ENCODE measurements at regions not wholly inside any gene's neighbourhood (a gene's known extent, or its start where the extent isn't known, plus 50 kb on each side); places are given as distances from the start of the nearest gene placed in this dataset.
A peak's percentile ranks its signal among the peaks of the same experiment; 100 is the strongest.
"Not testable (repeated sequence)": the region's sequence is repeated elsewhere in the genome, so short reads cannot be mapped to it uniquely, and the experiment has no call there.

DNA sequence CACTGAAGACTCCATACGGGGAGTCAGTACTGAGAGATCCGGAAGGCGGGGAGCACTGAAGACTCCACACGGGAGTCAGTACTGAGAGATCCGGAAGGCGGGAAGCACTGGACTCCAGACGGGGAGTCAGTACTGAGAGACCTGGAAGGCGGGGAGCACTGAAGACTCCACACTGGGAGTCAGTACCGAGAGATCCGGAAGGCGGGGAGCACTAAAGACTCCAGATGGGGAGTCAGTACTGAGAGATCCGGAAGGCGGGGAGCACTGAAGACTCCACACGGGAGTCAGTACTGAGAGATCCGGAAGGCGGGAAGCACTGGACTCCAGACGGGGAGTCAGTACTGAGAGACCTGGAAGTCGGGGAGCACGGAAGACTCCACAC lies 77.2 kb downstream of the DLL1 start:
- DNase-seq (ENCODE audit: low read depth) = not testable (repeated sequence)

DNA sequence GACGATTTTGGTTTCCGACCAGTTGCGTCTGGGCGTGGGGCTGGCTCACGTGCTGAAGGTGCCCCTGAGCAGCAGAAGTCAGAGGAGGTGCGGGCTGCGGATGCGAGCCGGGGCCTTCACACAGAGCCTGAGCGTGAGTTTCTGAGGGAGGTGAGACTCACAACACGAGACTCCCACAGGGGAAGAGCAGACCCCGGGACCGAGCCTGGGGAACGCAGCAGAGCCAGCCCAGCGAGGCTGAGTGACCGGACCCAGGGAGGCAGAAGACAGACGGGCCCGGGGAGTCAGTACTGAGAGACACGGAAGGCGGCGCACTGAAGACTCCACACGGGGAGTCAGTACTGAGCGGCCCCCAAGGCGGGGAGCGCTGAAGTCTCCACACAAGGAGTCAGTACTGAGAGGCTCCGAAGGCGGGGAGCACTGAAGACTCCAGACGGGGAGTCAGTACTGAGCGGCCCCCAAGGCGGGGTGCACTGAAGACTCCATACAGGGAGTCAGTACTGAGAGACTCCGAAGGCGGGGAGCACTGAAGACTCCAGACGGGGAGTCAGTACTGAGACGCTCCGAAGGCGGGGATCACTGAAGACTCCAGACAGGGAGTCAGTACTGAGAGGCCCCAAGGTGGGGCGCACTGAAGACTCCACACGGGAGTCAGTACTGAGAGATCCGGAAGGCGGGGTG lies 77.8 kb downstream of the DLL1 start:
- DNase-seq (ENCODE audit: low read depth) = no peak

DNA sequence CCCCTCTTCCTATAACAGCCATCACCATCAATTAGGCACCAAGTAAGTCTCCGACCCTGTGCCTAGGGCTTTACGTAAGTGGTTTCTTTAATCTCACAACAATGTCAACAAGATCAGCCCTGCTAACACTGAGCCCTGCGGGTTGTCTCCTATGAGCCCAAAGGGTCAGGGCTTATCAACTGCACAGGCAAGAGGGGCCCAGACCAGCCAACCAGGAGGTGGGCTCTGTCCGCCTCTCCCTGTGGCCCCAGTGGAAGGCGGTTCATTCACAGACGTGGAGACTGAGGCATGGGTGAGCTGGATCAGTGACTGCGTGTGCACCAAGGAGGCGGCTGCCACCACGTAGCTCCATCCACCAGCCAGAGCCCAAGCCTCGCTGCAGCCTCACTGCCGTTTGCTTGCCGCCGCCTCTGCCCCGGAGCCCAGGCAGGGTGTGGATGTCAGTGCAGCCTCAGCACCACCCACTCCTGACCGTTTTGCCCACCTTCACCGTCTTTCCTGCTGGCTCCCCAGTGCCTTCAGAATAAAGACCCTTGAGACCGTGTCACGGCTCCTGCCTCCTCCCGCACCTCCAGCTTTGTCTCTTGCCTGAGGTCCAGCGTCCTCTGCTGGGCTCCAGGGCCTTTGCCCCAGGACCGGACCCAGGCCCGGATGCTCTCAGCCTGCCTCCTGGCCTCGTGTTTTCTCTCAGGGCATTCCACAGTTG lies 78.7 kb downstream of the DLL1 start:
- no peak for DNase-seq (ENCODE audit: low read depth)

DNA sequence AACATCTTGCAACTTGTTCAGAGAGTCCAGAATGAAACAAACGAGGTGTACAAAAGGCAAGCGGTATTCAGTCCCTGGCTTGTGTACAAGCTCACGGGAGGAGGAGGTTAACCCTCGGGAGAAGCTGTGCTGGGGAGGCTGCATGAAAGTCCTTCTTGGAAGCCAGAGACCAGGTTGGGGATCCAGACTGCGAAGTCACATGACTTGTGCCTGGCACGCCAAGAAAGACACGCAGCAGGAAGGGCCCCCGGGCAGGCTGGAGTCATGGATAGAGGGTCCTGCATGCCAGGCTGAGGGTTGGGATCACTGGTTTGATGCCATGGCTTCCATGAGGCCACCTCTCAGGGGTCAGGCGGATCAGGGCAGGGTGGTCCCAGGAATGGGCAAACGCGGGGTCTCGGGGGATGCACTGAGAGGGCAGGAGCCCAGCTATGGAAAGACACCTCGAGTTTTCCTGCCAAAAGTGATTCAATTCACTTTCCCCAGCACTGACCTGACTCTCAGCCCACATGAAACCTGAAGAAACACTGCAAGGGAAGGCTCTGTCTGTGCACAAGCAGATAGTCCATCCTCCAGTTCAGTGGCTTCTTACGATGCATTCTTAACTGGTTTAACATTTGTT lies 79.4 kb downstream of the DLL1 start:
- DNase-seq (ENCODE audit: low read depth) = no peak

DNA sequence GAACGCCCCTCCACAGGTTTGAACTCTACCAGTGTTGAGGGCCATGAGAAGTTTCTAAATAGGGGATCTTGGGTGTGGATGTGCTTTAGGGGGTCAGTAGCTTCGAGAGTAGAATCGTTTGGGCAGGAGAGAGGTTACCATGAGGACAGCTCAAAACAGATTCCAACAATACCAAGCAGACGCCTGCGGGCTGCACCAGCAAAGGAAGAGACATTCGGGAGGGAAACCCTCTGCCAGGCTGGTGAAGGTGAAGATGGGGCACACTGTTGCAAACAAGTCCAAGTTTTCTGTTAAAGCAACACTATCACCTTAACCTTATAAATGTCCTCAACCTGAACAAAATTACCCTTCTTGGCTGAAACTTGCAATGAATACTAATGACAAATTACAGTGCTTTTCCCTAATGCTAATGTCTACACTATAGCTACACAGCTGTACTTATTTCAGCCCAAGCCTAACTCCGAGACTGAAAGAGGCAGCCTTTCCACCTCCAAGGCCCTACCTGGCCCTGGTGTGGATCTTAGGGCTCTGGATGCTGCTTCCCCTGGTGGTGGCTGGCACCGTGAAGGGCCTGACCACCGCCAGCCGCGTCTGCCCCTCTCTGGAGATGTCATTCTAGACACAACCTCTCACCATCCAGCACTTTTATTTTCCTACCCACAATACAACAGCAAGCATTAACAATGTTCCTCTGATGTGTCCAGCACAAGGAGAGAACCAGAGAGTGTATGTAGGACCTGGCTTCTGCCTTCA lies 80.1 kb downstream of the DLL1 start:
- DNase-seq (ENCODE audit: low read depth) = no peak

DNA sequence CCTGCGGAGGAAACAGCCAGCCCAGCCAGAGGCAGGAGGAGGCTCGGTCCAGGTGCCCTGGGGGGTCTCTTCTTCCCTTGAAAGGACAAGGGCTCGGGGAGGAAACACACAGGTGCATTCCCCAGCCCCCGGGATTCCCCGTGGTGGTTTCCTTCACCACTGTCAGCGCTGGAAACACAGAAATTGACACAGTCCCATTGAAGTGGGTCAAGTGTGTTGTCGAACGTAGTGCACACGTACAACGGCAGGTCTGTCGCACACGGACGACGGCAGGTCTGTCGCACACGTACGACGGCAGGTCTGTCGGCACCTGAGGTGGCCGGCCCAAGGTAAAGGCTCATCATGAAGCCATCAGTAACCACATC lies 80.9 kb downstream of the DLL1 start:
- no peak for DNase-seq (ENCODE audit: low read depth)

DNA sequence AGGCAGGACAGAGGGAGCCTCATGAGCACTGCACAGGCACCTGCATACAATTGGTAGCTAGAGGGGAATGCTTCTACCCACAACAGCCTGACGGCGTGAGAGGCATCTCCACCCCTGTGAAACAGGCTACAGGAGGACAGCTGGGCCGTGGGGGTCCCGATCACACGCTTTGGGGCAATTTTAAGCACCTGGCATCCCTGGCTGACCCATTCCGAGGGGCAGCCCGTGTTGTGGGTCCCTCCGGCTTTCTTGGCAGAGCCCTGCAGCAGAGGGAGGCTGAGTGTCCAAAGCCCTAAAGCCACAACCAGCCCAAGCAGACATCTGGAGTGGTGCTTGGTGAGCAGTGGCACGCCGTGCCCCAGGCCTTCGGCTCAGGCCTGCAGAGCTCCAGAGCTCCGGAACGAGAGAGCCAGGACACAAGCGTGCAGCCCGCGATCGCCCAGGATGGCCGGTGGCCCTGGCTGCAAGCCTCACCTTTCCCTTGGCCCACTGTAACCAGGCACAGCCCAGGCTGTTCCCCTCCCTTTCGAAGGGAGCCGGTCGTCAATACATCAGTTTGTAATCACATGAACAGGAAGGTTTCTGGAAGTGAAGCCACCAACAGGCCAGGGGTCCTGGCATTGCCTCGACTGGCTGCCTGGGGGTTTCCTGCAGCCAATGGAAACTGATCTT lies 81.4 kb downstream of the DLL1 start:
- DNase-seq (ENCODE audit: low read depth) = peak; percentile 58

DNA sequence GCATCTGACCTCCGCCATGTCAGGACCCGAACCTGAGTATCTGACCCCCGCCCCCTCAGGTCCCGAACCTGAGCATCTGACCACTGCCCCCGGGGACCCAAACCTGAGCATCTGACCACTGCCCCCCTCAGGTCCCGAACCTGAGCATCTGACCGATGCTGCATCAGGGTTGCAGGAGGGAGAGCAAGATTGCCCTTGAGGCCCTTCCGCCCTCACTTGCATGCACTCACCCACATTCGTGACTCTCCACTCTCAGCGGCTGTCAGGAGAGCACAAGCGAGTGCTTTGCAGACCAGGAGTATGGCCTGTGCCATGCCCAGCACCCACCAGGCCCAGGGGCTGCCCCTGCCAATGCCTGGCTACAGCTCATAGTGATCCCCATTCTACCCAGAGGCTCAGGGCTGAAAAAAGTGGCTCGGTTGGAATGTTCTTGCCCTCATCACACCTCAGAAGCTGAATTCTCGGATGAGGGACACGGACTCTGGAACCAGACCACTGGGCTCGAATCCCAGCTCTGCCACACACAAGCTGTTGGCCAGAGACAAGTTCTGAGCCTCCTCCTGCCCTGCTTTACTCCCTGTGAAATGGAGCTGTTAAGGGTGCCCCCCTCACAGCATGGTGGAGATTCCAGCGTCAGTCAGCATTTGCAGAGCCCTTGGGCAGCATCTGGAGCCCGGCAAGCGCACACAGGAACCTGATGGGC lies 82.1 kb downstream of the DLL1 start:
- no peak for DNase-seq (ENCODE audit: low read depth)

DNA sequence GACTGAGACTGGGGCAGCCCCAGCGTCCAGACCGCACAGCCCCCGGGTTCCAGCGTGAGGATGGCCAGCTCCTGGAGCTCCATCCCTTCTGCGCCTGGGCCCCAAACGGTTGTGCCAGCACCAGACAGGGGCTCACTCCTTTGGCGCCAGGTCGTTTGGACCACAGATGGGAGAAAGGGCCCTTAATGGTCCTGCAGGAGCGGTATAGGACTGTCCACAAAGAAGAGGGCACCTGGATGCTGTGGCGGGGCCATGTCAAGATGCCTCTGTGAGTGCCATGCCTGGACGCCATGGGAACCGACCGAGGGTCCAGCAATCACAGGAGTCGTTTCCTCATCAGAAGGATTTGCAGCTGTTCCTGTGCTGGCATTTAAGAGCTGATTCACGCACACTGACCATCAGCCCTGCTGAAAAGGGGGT lies 82.7 kb downstream of the DLL1 start:
- no peak for DNase-seq (ENCODE audit: low read depth)

DNA sequence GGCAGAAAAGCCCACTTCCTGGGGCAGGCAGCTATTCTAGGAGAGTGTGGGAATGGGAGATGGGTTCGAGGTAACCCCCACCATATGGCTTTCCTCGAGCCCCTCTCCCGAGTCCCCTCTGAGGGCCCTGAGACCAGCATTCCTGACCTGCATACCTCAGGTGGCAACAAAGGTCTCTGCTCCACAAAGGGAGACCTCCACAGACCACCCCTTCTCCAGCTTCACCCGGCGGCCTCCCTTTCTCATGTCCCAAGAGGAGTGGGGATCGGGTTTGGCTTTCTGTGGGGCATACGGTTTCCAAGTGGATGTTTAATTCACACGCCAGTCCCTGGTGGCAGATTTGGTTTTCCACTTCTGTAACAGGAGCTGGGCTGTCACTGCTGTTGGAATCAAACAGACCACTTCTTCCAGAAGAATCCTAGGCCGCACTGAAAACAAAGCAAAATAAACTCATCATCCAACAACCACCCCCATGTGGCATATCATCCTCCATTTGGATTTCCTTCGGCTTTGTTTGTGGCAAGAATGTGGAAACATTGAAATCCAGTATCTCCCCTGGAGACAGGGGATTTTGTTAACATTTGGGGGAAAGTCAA lies 83.2 kb downstream of the DLL1 start:
- no peak for DNase-seq (ENCODE audit: low read depth)

DNA sequence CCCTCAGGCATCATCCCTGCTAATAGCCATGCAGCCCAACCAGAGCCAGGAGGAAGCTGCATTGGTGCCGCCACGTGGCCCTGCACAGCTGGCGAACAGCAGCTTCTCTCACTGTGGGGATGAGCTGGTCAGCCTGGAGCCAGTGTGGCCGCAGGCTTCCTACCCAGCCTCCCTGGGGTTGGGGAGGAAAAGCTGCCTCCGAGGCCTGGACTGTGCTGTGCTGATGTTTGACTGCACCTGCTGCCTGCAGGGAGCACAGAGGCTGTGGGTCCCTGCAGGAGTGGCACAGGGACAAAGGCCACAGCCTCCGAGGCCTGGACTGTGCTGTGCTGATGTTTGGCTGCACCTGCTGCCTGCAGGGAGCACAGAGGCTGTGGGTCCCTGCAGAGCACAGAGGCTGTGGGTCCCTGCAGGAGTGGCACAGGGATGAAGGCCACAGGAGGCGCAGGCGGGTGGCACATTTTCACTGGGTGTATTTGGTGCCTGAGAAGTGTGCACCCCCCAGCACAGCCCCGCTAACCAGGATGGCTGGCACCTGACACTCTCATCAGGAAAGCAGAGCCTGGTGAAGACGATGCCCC lies 83.9 kb downstream of the DLL1 start:
- peak; percentile 43 for DNase-seq (ENCODE audit: low read depth)

DNA sequence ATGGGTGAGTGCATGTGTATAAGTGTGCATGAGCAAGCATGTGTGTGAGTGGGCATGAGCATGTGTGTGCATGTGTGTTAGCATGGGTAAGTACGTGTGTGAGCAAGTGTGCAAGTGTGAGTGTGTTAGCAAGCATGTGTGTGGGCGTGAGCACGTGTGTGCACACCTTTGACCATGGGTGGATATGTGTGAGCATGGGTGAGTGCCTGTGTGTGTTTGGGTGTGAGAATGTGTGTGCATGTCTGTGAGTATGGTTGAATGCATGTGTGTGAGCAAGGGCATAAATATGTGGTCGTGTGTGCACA lies 84.6 kb downstream of the DLL1 start:
- no peak for DNase-seq (ENCODE audit: low read depth)

DNA sequence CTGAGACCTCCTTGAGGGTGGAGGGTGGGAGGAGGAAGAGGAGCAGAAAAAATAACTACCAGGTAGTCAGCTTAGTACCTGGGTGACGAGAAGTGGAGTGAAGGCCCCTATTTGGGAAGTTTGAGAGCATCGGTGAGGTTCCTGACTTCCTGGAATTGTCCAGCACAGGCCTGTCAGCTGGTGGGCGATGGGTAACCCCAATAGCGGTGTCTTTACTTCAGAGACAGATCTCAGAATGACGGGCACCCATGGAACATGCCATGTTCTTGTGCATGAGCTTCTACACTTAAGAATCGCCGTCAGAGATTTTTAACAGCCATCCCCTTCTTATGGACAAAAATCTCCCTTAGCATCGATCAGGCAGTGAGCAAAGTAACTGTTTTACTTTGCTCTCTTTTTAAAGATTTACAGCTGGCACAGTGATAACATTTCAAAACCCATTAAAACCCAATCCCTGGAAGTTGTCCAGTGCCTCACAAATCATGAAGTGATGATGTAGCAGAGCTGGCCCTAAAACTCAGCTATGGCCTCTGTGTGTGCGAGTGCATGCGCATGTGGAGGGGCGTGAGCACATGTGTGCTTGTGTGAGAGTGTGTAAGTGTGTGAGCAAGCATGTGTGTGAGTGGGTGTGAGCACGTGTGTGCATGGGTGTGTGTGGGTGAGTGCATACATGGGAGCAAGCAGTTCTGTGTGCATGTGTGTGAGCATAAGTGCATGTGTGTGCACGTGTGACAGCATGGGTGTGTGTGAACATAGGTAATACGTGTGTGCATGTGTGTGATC lies 85.2 kb downstream of the DLL1 start:
- no peak for DNase-seq (ENCODE audit: low read depth)

DNA sequence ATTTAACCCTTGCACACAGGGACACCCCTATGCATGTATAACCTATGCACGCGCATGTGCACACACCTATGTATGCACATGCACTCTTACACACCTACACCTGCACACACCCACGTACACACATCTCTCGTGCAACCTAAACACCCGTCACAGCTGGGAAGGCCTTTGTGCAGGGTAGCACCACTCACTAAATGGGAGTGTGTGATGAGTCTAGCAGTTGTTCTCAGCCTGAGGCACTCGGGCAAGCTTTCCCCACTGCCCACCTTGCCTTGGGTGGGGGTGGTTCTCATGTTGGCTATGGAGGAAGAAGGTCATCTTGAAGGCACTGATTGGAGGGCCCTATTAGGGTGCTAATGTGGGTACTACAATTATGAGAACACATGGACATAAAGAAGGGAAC lies 85.8 kb downstream of the DLL1 start:
- DNase-seq (ENCODE audit: low read depth) = no peak

DNA sequence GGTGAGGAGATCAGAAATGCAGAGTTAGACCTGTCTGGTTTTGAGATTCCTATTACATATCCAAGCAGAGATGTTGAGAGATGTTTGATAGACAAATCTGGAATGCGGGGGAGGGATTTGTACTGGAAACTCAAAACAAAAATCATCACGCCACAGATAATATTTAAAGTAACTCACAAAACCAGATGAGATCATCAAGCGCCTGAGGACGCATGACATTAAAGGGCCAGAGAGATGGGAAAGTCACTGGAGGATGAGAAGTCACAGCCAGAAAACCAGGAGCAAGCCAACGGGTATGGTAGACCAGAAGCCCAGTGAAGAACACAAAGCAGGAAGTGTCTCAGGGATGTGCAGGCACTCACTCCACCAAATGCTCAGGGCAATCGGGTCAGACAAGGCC lies 87.7 kb downstream of the DLL1 start:
- DNase-seq (ENCODE audit: low read depth) = peak; percentile 83

DNA sequence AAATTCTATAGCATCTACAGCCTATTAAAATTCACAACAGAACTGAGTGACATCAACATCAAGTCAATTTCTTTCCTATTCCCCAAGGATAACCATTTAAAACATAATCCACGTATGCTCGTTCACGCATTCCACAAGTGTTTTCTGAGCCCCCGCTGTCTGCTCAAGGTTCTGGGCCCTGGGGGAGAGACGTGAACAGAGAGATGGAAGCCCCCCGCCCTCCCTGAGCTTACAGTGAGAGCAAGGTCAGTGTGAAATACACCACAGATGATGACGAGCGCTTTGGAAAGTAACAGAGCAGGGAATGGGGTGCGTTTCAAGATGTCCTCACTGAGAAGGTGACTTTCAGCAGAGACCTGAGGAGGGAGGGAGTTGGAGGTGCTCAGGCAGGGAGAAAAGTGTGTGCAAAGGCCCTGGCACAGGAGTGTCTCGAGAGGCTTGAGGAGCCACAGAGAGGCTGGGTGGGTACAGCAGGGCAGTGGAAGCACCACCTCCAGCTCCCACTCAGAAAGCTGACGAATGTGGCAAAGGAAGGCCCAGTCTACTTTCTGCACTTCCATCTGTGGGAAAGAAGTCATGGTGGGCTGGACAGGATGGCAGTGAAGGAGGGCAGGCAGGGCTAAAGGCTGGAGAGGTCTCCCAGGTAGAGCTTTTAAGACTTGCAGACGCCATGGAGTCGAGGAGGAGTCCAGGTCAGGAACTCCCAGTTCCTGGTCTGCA lies 88.3 kb downstream of the DLL1 start:
- DNase-seq (ENCODE audit: low read depth) = no peak

DNA sequence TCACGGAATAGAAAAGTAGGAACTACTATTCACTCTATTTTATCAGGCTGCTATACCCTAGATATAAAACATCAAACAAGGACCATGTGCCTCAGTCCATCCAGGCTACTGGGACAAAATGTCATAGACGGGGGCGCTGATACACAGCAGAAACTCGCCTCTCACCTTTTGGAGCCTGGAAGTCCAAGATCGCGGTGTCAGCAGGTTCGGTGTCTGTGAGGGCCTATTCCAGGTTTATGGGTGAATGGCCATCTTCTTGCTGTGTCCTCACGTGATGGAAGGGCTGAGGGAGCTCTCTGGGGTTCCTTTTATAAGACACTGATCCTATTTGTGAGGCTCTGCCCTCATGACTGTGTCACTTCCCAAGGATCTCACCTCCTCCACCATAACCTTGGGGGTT lies 89.5 kb downstream of the DLL1 start:
- DNase-seq (ENCODE audit: low read depth) = no peak

DNA sequence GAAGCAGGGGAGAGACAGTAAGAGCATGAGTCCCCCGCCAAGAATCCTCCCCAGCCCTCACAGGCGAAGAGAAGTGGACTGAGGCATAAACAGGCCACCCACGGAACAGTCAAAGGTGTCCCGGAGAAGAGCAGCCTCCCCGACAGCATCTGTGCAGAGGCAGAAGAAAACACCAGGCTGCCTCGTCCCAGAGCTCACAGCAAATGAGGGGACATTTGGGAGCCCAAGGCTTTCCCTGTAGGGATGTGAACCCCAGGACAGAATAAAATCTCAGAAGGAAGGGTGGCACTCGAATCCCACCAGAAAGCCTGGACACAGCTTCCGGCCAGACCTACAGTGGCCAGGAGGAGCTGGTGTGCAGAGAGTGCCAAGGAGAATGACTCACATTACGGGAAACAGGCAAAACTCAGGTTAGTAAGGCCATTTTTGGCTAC lies 90.4 kb downstream of the DLL1 start:
- peak; percentile 65 for DNase-seq (ENCODE audit: low read depth)

DNA sequence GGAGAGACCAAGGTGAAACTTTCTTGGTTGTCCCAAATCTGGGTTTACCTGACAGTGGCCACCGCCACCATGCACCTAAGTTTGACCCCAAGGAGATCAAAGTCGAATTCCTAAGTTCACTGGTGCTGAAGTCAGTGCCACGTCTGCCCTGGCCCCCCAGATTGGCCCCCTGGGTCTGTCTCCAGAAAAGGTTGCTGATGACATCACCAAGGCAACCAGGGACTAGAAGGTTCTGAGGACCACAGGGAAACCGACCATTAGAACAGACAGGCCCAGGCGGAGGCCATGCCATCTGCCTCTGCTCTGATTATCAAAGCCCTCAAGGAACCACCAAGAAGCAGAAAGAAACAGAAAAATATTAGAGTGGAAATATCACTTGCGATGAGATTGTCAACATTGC lies 91.2 kb downstream of the DLL1 start:
- DNase-seq (ENCODE audit: low read depth) = no peak
